HepG2 (cell line): ENCODE measurements at regions not wholly inside any gene's neighbourhood (a gene's known extent, or its start where the extent isn't known, plus 50 kb on each side); places are given as distances from the start of the nearest gene placed in this dataset.

ENCODE experiments used
- ATAC-seq: fragments of 200-7000 bp; cut with Tn5 transposase; 3 replicates; pipeline ENCODE4 v1.9.1; 2020; ENCODE audit warnings: mild to moderate bottlenecking, moderate library complexity
- BruUV-seq: library from RNA; stranded (reverse); fragments of 400-500 nt; replicated peaks from 2 replicates; lab custom pipeline; 2021; lab: Mats Ljungman, UMichigan
- CTCF ChIA-PET: fragments of 300-600 bp; formaldehyde crosslinking; extraction: SDS; loops from one replicate; lab custom pipeline; 2021; ENCODE audit warnings: low total read pairs, inconsistent platforms, low intra/inter-chr PET ratio; lab: Yijun Ruan, JAX
- POLR2A ChIA-PET: fragments of 350-600 bp; sonication (Branson Sonifier 250); formaldehyde crosslinking; loops from one replicate; lab custom pipeline; 2020; ENCODE audit warnings: antibody characterized with exemption, inconsistent platforms; lab: Yijun Ruan, JAX
- DNase-seq: peaks from one replicate; pipeline ENCODE4 v3.0.0-alpha.2; 2015; ENCODE audit warnings: low spot score
- FAIRE-seq: peaks from 3 replicates; lab custom pipeline; 2011; peaks lifted over from hg19 to GRCh38; lab: Jason Lieb, UNC
- H2AFZ ChIP-seq: one replicate; pipeline ENCODE4 v1.6.1; 2011; ENCODE audit warnings: low read length, inconsistent platforms
- H3K27ac ChIP-seq: fragments of 300-600 bp; 3 replicates; pipeline ENCODE4 v1.8.0; 2011; ENCODE audit warnings: mixed run types, mild to moderate bottlenecking, mixed read lengths, low read length, inconsistent platforms; ENCODE audit not compliant: insufficient read depth; ENCODE audit errors: extremely low read length
- H3K27me3 ChIP-seq, 2 experiments: fragments of 200-600 bp in 1 of 2; 2 replicates in 1 of 2; 3 replicates in 1 of 2; pipeline versions ENCODE4 v1.6.0 to v1.8.0; 2011; ENCODE audit warnings: low read length in 2 of 2, mild to moderate bottlenecking in 2 of 2, moderate library complexity in 2 of 2, inconsistent platforms in 1 of 2; ENCODE audit not compliant: insufficient read depth in 2 of 2, control insufficient read depth in 1 of 2
- H3K36me3 ChIP-seq, 2 experiments: fragments of 200-600 bp in 1 of 2; replicated peaks in 1 of 2; 2 replicates in 1 of 2; 3 replicates in 1 of 2; pipeline versions ENCODE4 v1.5.1 to v1.8.0; 2011; ENCODE audit warnings: low read length in 2 of 2, inconsistent platforms in 1 of 2; ENCODE audit not compliant: insufficient read depth in 2 of 2, control insufficient read depth in 1 of 2
- H3K4me1 ChIP-seq: 2 replicates; pipeline ENCODE4 v1.5.1; 2012; ENCODE audit warnings: low read length, inconsistent platforms; ENCODE audit not compliant: insufficient read depth
- H3K4me2 ChIP-seq: 2 replicates; pipeline ENCODE4 v1.6.0; 2011; ENCODE audit warnings: low read depth, low read length, inconsistent platforms
- H3K4me3 ChIP-seq, 3 experiments: fragments of 200-600 bp in 1 of 3; sonication (generic), shearing (Covaris generic) in 1 of 3; replicated peaks in 1 of 3; 2 replicates each; pipeline ENCODE4 v1.5.1; 2011 to 2016; ENCODE audit warnings: low read length in 3 of 3, inconsistent platforms in 2 of 3, low read depth in 2 of 3, mild to moderate bottlenecking in 2 of 3, control low read depth in 1 of 3, mixed read lengths in 1 of 3; ENCODE audit not compliant: insufficient read depth in 1 of 3
- H3K79me2 ChIP-seq: one replicate; pipeline ENCODE4 v1.6.1; 2011; ENCODE audit warnings: low read length, inconsistent platforms; ENCODE audit not compliant: insufficient read depth
- H3K9ac ChIP-seq: 2 replicates; pipeline ENCODE4 v1.6.0; 2011; ENCODE audit warnings: mild to moderate bottlenecking, low read depth, low read length, inconsistent platforms; ENCODE audit not compliant: insufficient read depth
- H3K9me3 ChIP-seq: 2 replicates; pipeline ENCODE4 v1.5.1; 2012; ENCODE audit warnings: mild to moderate bottlenecking, low read length
- H4K20me1 ChIP-seq: 2 replicates; pipeline ENCODE4 v1.6.0; 2011; ENCODE audit warnings: inconsistent platforms, mild to moderate bottlenecking, low read length, moderate library complexity; ENCODE audit not compliant: insufficient read depth
- ARID5B ChIP-seq: IDR thresholded peaks from 2 replicates; pipeline ENCODE4 v1.4.0; 2020; ENCODE audit warnings: mild to moderate bottlenecking, missing genetic modification reagents
- FOXO1 ChIP-seq: sonication (generic); formaldehyde crosslinking; IDR thresholded peaks from 2 replicates; pipeline ENCODE4 v1.4.0; 2020; ENCODE audit warnings: missing genetic modification reagents
- HNF4A ChIP-seq: sonication (generic); formaldehyde crosslinking; IDR thresholded peaks from 2 replicates; pipeline ENCODE4 v1.4.0; 2020; ENCODE audit warnings: missing genetic modification reagents
- JUN ChIP-seq: sonication (generic); formaldehyde crosslinking; IDR thresholded peaks from 2 replicates; pipeline ENCODE4 v1.4.0; 2020; ENCODE audit warnings: mild to moderate bottlenecking, missing genetic modification reagents
- NR2F6 ChIP-seq, 2 experiments: IDR thresholded peaks; 2 replicates each; pipeline ENCODE4 v1.6.1; 2016; ENCODE audit warnings: antibody characterized with exemption in 1 of 2, mild to moderate bottlenecking in 1 of 2
- ZBTB7A ChIP-seq: sonication (generic); formaldehyde crosslinking; IDR thresholded peaks from 2 replicates; pipeline ENCODE4 v1.8.0; 2022; ENCODE audit warnings: mild to moderate bottlenecking, missing genetic modification reagents
- ZNF232 ChIP-seq: sonication (generic); formaldehyde crosslinking; IDR thresholded peaks from 2 replicates; pipeline ENCODE4 v1.4.0; 2020; ENCODE audit warnings: missing genetic modification reagents, borderline replicate concordance
- ZNF343 ChIP-seq: sonication (generic); formaldehyde crosslinking; IDR thresholded peaks from 2 replicates; pipeline ENCODE4 v1.4.0; 2020; ENCODE audit warnings: mild to moderate bottlenecking, missing genetic modification reagents
- ZNF431 ChIP-seq: sonication (generic); formaldehyde crosslinking; IDR thresholded peaks from 2 replicates; pipeline ENCODE4 v1.9.0; 2022; ENCODE audit warnings: missing genetic modification reagents, low read depth, mild to moderate bottlenecking, borderline replicate concordance
- WGBS: methylation state at CpG from one replicate; pipeline ENCODE4 v1.1.6; 2017; ENCODE audit warnings: low lambda C conversion rate; 5-methylcytosine and 5-hydroxymethylcytosine counted together
- in situ Hi-C: cut with HindIII; loops from 2 replicates; pipeline ENCODE4 v1.10.0; 2017; ENCODE audit warnings: low pct_unique_long_range_greater_than_20kb; ENCODE audit not compliant: extremely low pct_ligation_motif_present
- intact Hi-C: fragments of 100-400 bp; cut with micrococcal nuclease; formaldehyde crosslinking; loops from one replicate; pipeline ENCODE4 v1.10.0; 2022; ENCODE audit not compliant: unreplicated experiment

- POLR2A ChIA-PET = no interaction called here
- no peak for DNase-seq
- peaks cover 86% of the 10 kb centered on the region for H3K9me3 ChIP-seq
- in situ Hi-C loops (no loop called here), intact Hi-C loops (no loop called here)
- H4K20me1 ChIP-seq = no peaks in the 10 kb centered on the region
- no peak overlapping the region for H3K27ac ChIP-seq
- no peaks in the 10 kb centered on the region for H3K79me2 ChIP-seq
- ATAC-seq = no peak
- no peak overlapping the region for H3K9ac ChIP-seq
- no peaks in the 10 kb centered on the region for H3K36me3 ChIP-seq
- no peaks in the 10 kb centered on the region for H3K4me1 ChIP-seq
- WGBS = 19% methylated on average over 9 of the region's 9 CpGs
- FAIRE-seq = no peak
- TF ChIP-seq NR2F6 (IDR thresholded peaks at IDR 0.05) (no peak), NR2F6 (CRISPR knock-in tag; IDR thresholded peaks at IDR 0.05) (no peak), JUN (no peak), ZNF232 (no peak), ZNF431 (CRISPR knock-in tag) (no peak), HNF4A (CRISPR knock-in tag) (no peak), FOXO1 (CRISPR knock-in tag) (no peak), ZBTB7A (CRISPR knock-in tag) (no peak), ZNF343 (CRISPR knock-in tag) (no peak), ARID5B (CRISPR knock-in tag) (no peak)
- H2AFZ ChIP-seq = no peak overlapping the region
- no TSS peak for BruUV-seq
- no peak overlapping the region for H3K4me2 ChIP-seq
- no peak overlapping the region for H3K4me3 ChIP-seq
- CTCF ChIA-PET = no interaction called here
- no peaks in the 10 kb centered on the region for H3K27me3 ChIP-seq
These were observed 999.7 kb upstream of the LRRTM1 start for GRCh38 chr2:81304154-81304830.
